HepG2 (cell line): ENCODE measurements at regions not wholly inside any gene's neighbourhood (a gene's known extent, or its start where the extent isn't known, plus 50 kb on each side); places are given as distances from the start of the nearest gene placed in this dataset.

Experiments used
- DPF2 ChIP-seq: sonication (generic); formaldehyde crosslinking; IDR thresholded peaks from 2 replicates; pipeline ENCODE4 v1.4.0; 2020; ENCODE audit warnings: mild to moderate bottlenecking, low read depth, missing genetic modification reagents, borderline replicate concordance
- GABPB1 ChIP-seq: IDR thresholded peaks from 2 replicates; pipeline ENCODE4 v1.6.1; 2016; ENCODE audit warnings: mild to moderate bottlenecking, missing genetic modification reagents, moderate library complexity, missing compliant biosample characterization
- GTF2F1 ChIP-seq: fragments of 150-350 bp; IDR thresholded peaks from 2 replicates; pipeline ENCODE4 v1.6.1; 2014; ENCODE audit warnings: low read length
- HDAC1 ChIP-seq: sonication (generic); formaldehyde crosslinking; IDR thresholded peaks from 2 replicates; pipeline ENCODE4 v1.5.1; 2020; ENCODE audit warnings: mild to moderate bottlenecking, missing genetic modification reagents
- HMGA1 ChIP-seq: sonication (generic); formaldehyde crosslinking; conservative IDR thresholded peaks from 2 replicates; pipeline ENCODE4 v1.4.0; 2020; ENCODE audit warnings: missing genetic modification reagents
- HNRNPL ChIP-seq: fragments of 200-400 bp; formaldehyde crosslinking; IDR thresholded peaks from 2 replicates; pipeline ENCODE4 v1.6.1; 2017; ENCODE audit warnings: mild to moderate bottlenecking, low read depth, low read length
- MEF2D ChIP-seq: sonication (generic); formaldehyde crosslinking; IDR thresholded peaks from 2 replicates; pipeline ENCODE4 v1.5.1; 2020; ENCODE audit warnings: mild to moderate bottlenecking, missing genetic modification reagents
- MXD4 ChIP-seq: IDR thresholded peaks from 2 replicates; pipeline ENCODE4 v1.6.1; 2016; ENCODE audit warnings: mild to moderate bottlenecking, missing biosample characterization, missing genetic modification reagents
- NPAS2 ChIP-seq: sonication (generic); formaldehyde crosslinking; IDR thresholded peaks from 2 replicates; pipeline ENCODE4 v1.8.0; 2022; ENCODE audit warnings: mild to moderate bottlenecking, missing genetic modification reagents, borderline replicate concordance
- POLR2G ChIP-seq: fragments of 200-400 bp; formaldehyde crosslinking; IDR thresholded peaks from 2 replicates; pipeline ENCODE4 v1.6.1; 2018; ENCODE audit warnings: mild to moderate bottlenecking, low read depth, low read length, moderate library complexity
- SSRP1 ChIP-seq: IDR thresholded peaks from 2 replicates; pipeline ENCODE4 v1.6.1; 2016; ENCODE audit warnings: control low read depth
- WIZ ChIP-seq: sonication (generic); formaldehyde crosslinking; IDR thresholded peaks from 2 replicates; pipeline ENCODE4 v1.5.1; 2020; ENCODE audit warnings: mild to moderate bottlenecking, missing genetic modification reagents
- ZBTB7A ChIP-seq: sonication (generic); formaldehyde crosslinking; IDR thresholded peaks from 2 replicates; pipeline ENCODE4 v1.8.0; 2022; ENCODE audit warnings: mild to moderate bottlenecking, missing genetic modification reagents
- ZNF20 ChIP-seq: sonication (generic); formaldehyde crosslinking; IDR thresholded peaks from 2 replicates; pipeline ENCODE4 v1.4.0; 2020; ENCODE audit warnings: mild to moderate bottlenecking, moderate library complexity, missing genetic modification reagents
- ZNF431 ChIP-seq: sonication (generic); formaldehyde crosslinking; IDR thresholded peaks from 2 replicates; pipeline ENCODE4 v1.9.0; 2022; ENCODE audit warnings: missing genetic modification reagents, low read depth, mild to moderate bottlenecking, borderline replicate concordance
- ZNF577 ChIP-seq: sonication (generic); formaldehyde crosslinking; IDR thresholded peaks from 2 replicates; pipeline ENCODE4 v1.4.0; 2020; ENCODE audit warnings: mild to moderate bottlenecking, low read depth, missing genetic modification reagents, borderline replicate concordance
- TF ChIP-seq, protein P1 (sequence below): sonication (generic); formaldehyde crosslinking; IDR thresholded peaks from 2 replicates; pipeline ENCODE4 v1.4.0; 2020; ENCODE audit warnings: mild to moderate bottlenecking, missing genetic modification reagents, borderline replicate concordance
- TF ChIP-seq, protein P2 (sequence below): sonication (generic); formaldehyde crosslinking; IDR thresholded peaks from 2 replicates; pipeline ENCODE4 v1.5.1; 2020; ENCODE audit warnings: missing genetic modification reagents, mild to moderate bottlenecking, borderline replicate concordance
- TF ChIP-seq, protein P3 (sequence below): sonication (generic); formaldehyde crosslinking; IDR thresholded peaks from 2 replicates; pipeline ENCODE4 v1.4.0; 2020; ENCODE audit warnings: missing genetic modification reagents
- TF ChIP-seq, protein P4 (sequence below): fragments of 450-650 bp; IDR thresholded peaks from 2 replicates; pipeline ENCODE4 v1.6.1; 2016
- TF ChIP-seq, protein P5 (sequence below): sonication (generic); IDR thresholded peaks from 2 replicates; pipeline ENCODE4 v1.6.1; 2016; ENCODE audit warnings: low read depth, borderline replicate concordance

DNA sequence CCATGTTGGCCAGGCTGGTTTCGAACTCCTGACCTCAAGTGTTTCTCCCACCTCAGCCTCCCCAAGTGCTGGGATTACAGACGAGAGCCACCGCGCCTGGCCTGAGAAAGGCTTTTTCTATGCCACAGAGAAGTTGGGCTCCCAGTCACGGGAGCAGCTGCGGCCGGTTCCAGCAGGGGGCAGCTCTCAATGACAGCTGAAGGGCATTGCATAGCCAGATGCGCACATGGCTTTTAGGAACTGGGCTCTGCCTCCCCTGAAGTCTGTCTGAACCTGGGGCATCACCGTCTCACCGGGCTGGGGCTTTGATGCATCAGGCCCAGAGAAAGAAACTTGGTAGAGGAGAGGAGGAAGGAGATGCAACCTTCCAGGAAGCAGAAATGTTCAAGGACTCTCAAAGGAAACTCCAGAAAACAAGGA, 84.2 kb upstream of the LAPTM4A start (continued):
- TF ChIP-seq MXD4 (CRISPR knock-in tag) (peak; percentile 83), ZBTB7A (CRISPR knock-in tag) (no peak), HNRNPL (0 out of 2 replicates have a peak, but pooled peaks have one; percentile 68), POLR2G (no peak), ZNF577 (no peak), MEF2D (peak; percentile 31; the same call in 1 of the 2 replicates), ZNF20 (CRISPR knock-in tag) (no peak), NPAS2 (no peak), HMGA1 (CRISPR knock-in tag) (no peak), DPF2 (CRISPR knock-in tag) (no peak), GTF2F1 (no peak), SSRP1 (CRISPR knock-in tag) (0 out of 2 replicates have a peak, but pooled peaks have one; percentile 73), HDAC1 (CRISPR knock-in tag) (peak; percentile 43; the same call in 1 of the 2 replicates), WIZ (CRISPR knock-in tag) (no peak), GABPB1 (CRISPR knock-in tag) (peak; percentile 38), ZNF431 (no peak)
- TF ChIP-seq, protein P1, sequence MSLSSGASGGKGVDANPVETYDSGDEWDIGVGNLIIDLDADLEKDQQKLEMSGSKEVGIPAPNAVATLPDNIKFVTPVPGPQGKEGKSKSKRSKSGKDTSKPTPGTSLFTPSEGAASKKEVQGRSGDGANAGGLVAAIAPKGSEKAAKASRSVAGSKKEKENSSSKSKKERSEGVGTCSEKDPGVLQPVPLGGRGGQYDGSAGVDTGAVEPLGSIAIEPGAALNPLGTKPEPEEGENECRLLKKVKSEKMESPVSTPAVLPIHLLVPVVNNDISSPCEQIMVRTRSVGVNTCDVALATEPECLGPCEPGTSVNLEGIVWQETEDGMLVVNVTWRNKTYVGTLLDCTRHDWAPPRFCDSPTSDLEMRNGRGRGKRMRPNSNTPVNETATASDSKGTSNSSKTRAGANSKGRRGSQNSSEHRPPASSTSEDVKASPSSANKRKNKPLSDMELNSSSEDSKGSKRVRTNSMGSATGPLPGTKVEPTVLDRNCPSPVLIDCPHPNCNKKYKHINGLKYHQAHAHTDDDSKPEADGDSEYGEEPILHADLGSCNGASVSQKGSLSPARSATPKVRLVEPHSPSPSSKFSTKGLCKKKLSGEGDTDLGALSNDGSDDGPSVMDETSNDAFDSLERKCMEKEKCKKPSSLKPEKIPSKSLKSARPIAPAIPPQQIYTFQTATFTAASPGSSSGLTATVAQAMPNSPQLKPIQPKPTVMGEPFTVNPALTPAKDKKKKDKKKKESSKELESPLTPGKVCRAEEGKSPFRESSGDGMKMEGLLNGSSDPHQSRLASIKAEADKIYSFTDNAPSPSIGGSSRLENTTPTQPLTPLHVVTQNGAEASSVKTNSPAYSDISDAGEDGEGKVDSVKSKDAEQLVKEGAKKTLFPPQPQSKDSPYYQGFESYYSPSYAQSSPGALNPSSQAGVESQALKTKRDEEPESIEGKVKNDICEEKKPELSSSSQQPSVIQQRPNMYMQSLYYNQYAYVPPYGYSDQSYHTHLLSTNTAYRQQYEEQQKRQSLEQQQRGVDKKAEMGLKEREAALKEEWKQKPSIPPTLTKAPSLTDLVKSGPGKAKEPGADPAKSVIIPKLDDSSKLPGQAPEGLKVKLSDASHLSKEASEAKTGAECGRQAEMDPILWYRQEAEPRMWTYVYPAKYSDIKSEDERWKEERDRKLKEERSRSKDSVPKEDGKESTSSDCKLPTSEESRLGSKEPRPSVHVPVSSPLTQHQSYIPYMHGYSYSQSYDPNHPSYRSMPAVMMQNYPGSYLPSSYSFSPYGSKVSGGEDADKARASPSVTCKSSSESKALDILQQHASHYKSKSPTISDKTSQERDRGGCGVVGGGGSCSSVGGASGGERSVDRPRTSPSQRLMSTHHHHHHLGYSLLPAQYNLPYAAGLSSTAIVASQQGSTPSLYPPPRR (CRISPR knock-in tag), result no peak
- TF ChIP-seq, protein P2, sequence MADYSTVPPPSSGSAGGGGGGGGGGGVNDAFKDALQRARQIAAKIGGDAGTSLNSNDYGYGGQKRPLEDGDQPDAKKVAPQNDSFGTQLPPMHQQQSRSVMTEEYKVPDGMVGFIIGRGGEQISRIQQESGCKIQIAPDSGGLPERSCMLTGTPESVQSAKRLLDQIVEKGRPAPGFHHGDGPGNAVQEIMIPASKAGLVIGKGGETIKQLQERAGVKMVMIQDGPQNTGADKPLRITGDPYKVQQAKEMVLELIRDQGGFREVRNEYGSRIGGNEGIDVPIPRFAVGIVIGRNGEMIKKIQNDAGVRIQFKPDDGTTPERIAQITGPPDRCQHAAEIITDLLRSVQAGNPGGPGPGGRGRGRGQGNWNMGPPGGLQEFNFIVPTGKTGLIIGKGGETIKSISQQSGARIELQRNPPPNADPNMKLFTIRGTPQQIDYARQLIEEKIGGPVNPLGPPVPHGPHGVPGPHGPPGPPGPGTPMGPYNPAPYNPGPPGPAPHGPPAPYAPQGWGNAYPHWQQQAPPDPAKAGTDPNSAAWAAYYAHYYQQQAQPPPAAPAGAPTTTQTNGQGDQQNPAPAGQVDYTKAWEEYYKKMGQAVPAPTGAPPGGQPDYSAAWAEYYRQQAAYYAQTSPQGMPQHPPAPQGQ, result no peak
- TF ChIP-seq, protein P3, sequence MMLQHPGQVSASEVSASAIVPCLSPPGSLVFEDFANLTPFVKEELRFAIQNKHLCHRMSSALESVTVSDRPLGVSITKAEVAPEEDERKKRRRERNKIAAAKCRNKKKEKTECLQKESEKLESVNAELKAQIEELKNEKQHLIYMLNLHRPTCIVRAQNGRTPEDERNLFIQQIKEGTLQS, result 0 out of 2 replicates have a peak, but pooled peaks have one; percentile 42
- TF ChIP-seq, protein P4, sequence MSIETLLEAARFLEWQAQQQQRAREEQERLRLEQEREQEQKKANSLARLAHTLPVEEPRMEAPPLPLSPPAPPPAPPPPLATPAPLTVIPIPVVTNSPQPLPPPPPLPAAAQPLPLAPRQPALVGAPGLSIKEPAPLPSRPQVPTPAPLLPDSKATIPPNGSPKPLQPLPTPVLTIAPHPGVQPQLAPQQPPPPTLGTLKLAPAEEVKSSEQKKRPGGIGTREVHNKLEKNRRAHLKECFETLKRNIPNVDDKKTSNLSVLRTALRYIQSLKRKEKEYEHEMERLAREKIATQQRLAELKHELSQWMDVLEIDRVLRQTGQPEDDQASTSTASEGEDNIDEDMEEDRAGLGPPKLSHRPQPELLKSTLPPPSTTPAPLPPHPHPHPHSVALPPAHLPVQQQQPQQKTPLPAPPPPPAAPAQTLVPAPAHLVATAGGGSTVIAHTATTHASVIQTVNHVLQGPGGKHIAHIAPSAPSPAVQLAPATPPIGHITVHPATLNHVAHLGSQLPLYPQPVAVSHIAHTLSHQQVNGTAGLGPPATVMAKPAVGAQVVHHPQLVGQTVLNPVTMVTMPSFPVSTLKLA, result peak; percentile 31; the same call in 1 of the 2 replicates
- TF ChIP-seq, protein P5, sequence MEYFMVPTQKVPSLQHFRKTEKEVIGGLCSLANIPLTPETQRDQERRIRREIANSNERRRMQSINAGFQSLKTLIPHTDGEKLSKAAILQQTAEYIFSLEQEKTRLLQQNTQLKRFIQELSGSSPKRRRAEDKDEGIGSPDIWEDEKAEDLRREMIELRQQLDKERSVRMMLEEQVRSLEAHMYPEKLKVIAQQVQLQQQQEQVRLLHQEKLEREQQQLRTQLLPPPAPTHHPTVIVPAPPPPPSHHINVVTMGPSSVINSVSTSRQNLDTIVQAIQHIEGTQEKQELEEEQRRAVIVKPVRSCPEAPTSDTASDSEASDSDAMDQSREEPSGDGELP, result peak; percentile 86
